Ishikawa (cell line): ENCODE measurements at regions not wholly inside any gene's neighbourhood (a gene's known extent, or its start where the extent isn't known, plus 50 kb on each side); places are given as distances from the start of the nearest gene placed in this dataset.

Experiments
- CEBPB ChIP-seq: IDR thresholded peaks from 2 replicates; pipeline ENCODE4 v1.6.1; 2012
- CREB1 ChIP-seq: IDR thresholded peaks from 2 replicates; pipeline ENCODE4 v1.6.1; 2012; ENCODE audit warnings: low read depth
- EGR1 ChIP-seq: IDR thresholded peaks from 2 replicates; pipeline ENCODE4 v1.6.1; 2012
- EP300 ChIP-seq: IDR thresholded peaks from 2 replicates; pipeline ENCODE4 v1.6.1; 2012; ENCODE audit warnings: borderline replicate concordance
- FOXM1 ChIP-seq: IDR thresholded peaks from 2 replicates; pipeline ENCODE4 v1.6.1; 2012; ENCODE audit warnings: low read depth, borderline replicate concordance
- NFIC ChIP-seq: IDR thresholded peaks from 2 replicates; pipeline ENCODE4 v1.6.1; 2012
- RAD21 ChIP-seq: IDR thresholded peaks from 2 replicates; pipeline ENCODE4 v1.6.1; 2012; ENCODE audit warnings: low read depth
- REST ChIP-seq: IDR thresholded peaks from 2 replicates; pipeline ENCODE4 v1.6.1; 2012; ENCODE audit warnings: low read depth, mild to moderate bottlenecking
- TAF1 ChIP-seq: IDR thresholded peaks from 2 replicates; pipeline ENCODE4 v1.6.1; 2012; ENCODE audit warnings: low read depth, mild to moderate bottlenecking
- TCF12 ChIP-seq: IDR thresholded peaks from 2 replicates; pipeline ENCODE4 v1.6.1; 2012; ENCODE audit warnings: low read depth
- TEAD4 ChIP-seq: IDR thresholded peaks from 2 replicates; pipeline ENCODE4 v1.6.1; 2012
- YY1 ChIP-seq: IDR thresholded peaks from 2 replicates; pipeline ENCODE4 v1.6.1; 2012; ENCODE audit warnings: low read depth
- ZBTB7A ChIP-seq: IDR thresholded peaks from 2 replicates; pipeline ENCODE4 v1.6.1; 2012; ENCODE audit warnings: low read depth
- TF ChIP-seq, protein P1 (sequence below): IDR thresholded peaks from 2 replicates; pipeline ENCODE4 v1.6.1; 2012
- TF ChIP-seq, protein P2 (sequence below): IDR thresholded peaks from 2 replicates; pipeline ENCODE4 v1.6.1; 2012

GRCh38 chr2:53497020-53497419, 270.6 kb upstream of the CHAC2 start:
- no peak for TF ChIP-seq REST
- TF ChIP-seq EGR1: no peak
- TF ChIP-seq TCF12: no peak
- TF ChIP-seq TEAD4: no peak
- no peak for TF ChIP-seq ZBTB7A
- no peak for TF ChIP-seq CEBPB
- no peak for TF ChIP-seq RAD21
- no peak for TF ChIP-seq FOXM1
- TF ChIP-seq, protein P1, sequence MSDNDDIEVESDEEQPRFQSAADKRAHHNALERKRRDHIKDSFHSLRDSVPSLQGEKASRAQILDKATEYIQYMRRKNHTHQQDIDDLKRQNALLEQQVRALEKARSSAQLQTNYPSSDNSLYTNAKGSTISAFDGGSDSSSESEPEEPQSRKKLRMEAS: no peak
- TF ChIP-seq, protein P2, sequence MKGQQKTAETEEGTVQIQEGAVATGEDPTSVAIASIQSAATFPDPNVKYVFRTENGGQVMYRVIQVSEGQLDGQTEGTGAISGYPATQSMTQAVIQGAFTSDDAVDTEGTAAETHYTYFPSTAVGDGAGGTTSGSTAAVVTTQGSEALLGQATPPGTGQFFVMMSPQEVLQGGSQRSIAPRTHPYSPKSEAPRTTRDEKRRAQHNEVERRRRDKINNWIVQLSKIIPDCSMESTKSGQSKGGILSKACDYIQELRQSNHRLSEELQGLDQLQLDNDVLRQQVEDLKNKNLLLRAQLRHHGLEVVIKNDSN: no peak
- no peak for TF ChIP-seq TAF1
- no peak for TF ChIP-seq YY1

GRCh38 chr2:53493210-53493609, 274.4 kb upstream of the CHAC2 start:
- TF ChIP-seq TAF1 (no peak), EP300 (no peak), TCF12 (no peak), TEAD4 (no peak), CEBPB (no peak), NFIC (no peak), FOXM1 (no peak), YY1 (no peak), REST (no peak), CREB1 (no peak), ZBTB7A (no peak), EGR1 (no peak), RAD21 (no peak)
- TF ChIP-seq, protein P1: no peak
- TF ChIP-seq, protein P2: no peak

DNA sequence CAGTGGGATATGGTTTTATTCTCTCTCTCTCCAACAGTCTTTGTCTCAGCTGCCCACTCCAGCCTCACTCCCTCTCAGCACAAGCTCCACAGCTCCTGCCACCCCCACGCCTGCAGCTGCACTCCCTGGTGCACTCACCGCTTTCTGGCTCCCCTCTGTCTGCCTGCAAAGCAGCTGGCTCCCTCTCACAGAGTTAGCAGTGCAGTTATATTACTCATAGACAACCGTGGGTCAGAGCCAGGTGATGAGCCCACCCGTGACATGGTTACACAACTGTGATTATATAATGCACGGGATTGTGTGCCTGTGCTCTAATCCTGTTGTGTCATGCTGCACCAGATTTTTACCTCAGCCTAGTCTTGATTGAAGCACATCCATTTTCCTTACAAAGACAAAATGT, 276.9 kb upstream of the CHAC2 start:
- TF ChIP-seq REST: no peak
- TF ChIP-seq EP300: no peak
- TF ChIP-seq CEBPB: no peak
- TF ChIP-seq YY1: no peak
- TF ChIP-seq CREB1: no peak
- TF ChIP-seq, protein P1: no peak
- no peak for TF ChIP-seq EGR1

DNA sequence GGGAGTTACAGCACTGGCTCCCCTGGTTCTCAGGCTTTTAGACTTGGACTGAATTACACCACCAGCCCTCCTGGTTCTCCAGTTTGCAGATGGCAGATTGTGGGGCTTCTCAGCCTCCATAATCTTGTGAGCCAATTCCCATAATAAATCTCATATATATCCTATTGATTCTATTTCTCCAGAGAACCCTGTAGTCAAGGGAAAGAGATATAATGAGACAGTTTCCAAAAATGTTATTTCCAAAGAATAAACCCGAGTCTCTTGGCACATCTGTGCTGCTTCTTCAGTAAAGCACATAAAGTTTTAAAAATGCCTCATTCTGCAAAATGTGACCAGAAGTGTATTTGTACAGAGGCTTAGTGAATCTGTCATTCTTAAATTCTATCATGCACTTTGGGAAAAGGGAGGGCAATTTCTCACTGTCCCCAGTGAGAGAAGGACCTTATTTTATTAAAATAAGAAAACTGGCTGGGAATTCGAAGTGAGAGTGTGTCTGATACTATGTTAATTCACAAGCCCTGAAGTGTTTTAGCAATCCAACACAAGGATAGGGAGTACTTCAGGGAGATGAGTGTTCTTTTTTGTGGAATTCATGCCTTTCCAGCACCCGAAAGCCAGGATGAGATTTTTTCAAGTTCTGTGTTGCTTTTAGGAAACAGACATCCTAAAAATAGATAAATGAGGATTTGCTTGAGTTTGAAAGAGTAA, 282.4 kb upstream of the CHAC2 start:
- TF ChIP-seq, protein P2: no peak
- TF ChIP-seq EP300 (no peak), YY1 (no peak), FOXM1 (no peak), ZBTB7A (no peak), TCF12 (no peak), REST (no peak), EGR1 (no peak), TAF1 (no peak), NFIC (no peak), CEBPB (no peak), CREB1 (no peak), RAD21 (no peak)
- TF ChIP-seq, protein P1: no peak
